ENCODE measurements at regions not wholly inside any gene's neighbourhood (a gene's known extent, or its start where the extent isn't known, plus 50 kb on each side); places are given as distances from the start of the nearest gene placed in this dataset.

DNA sequence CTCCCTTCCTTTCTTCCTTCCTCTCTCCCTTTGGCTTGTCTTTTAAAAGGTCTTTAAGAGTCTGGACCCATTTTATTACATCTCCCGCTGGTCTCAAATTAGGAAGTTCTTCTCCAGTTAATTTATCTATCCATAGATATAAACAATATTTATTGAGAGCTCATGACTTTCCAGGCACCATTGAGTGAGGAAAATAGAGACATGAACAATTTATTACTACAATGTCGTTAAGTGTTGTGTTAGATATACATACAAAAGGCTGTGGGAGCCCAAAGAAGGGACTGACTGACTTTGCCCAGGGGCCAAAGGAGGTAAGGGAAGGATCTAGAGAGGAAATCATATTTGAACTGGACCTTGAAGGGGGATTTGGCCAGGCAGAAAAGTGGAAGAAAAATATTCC is 51.6 kb upstream of the DEUP1 start:
- TF ChIP-seq CTCF (IDR thresholded peaks at IDR 0.05; ENCODE audit: extremely low read depth in 1 of 2, insufficient read depth in 1 of 2, low read depth in 1 of 2, low read length in 2 of 2) (no peak), MYC (IDR thresholded peaks at IDR 0.05; ENCODE audit: low read depth, low read length) (no peak), POLR2A (IDR thresholded peaks at IDR 0.05; ENCODE audit: low read depth, low read length) (no peak), EZH2 (IDR thresholded peaks at IDR 0.05; ENCODE audit: borderline replicate concordance, low read depth, low read length, severe bottlenecking) (no peak)
